Natural killer cell (primary cell): ENCODE measurements at regions not wholly inside any gene's neighbourhood (a gene's known extent, or its start where the extent isn't known, plus 50 kb on each side); places are given as distances from the start of the nearest gene placed in this dataset.

Experiments
- ATAC-seq, 3 donors: fragments of 150-1000 bp in 2 of 3; fragments of 200-7000 bp in 1 of 3; cut with Tn5 transposase; 1 replicate in 1 of 3; 2 replicates in 2 of 3; pipeline ENCODE4 v1.10.0; 2021; ENCODE audit warnings: mild to moderate bottlenecking in 2 of 3, moderate library complexity in 2 of 3
- DNase-seq, 2 donors: peaks; one replicate each; pipeline versions ENCODE4 v3.0.0 to v3.0.0-alpha.2; 2013 to 2021; ENCODE audit warnings: mixed read lengths in 1 of 2
- H3K27ac ChIP-seq: one replicate; pipeline ENCODE4 v1.5.1; 2013; ENCODE audit warnings: mild to moderate bottlenecking, low read length
- H3K27me3 ChIP-seq: one replicate; pipeline ENCODE4 v1.6.1; 2013; ENCODE audit warnings: low read length; ENCODE audit not compliant: control insufficient read depth, insufficient read depth
- H3K36me3 ChIP-seq: one replicate; pipeline ENCODE4 v1.6.1; 2013; ENCODE audit warnings: low read length; ENCODE audit not compliant: control insufficient read depth, insufficient read depth
- H3K4me1 ChIP-seq: one replicate; pipeline ENCODE4 v1.6.1; 2013; ENCODE audit warnings: low read length; ENCODE audit not compliant: control insufficient read depth, insufficient read depth
- H3K4me3 ChIP-seq: one replicate; pipeline ENCODE4 v1.5.1; 2013; ENCODE audit warnings: low read length
- H3K9me3 ChIP-seq: one replicate; pipeline ENCODE4 v1.6.1; 2013; ENCODE audit warnings: low read length; ENCODE audit not compliant: control insufficient read depth, insufficient read depth
- H3K27ac Mint-ChIP-seq, 2 donors: one replicate each; pipeline ENCODE4 v1.8.0; 2022; ENCODE audit warnings: mild to moderate bottlenecking in 2 of 2, mixed read lengths in 2 of 2, moderate library complexity in 1 of 2
- H3K27me3 Mint-ChIP-seq, 2 donors: one replicate each; pipeline ENCODE4 v1.8.0; 2022; ENCODE audit warnings: low read depth in 2 of 2, mixed read lengths in 2 of 2
- H3K36me3 Mint-ChIP-seq: one replicate; pipeline ENCODE4 v1.8.0; 2022; ENCODE audit warnings: mixed read lengths
- H3K4me1 Mint-ChIP-seq, 2 donors: one replicate each; pipeline ENCODE4 v1.8.0; 2022; ENCODE audit warnings: mixed read lengths in 2 of 2
- H3K4me3 Mint-ChIP-seq: one replicate; pipeline ENCODE4 v1.8.0; 2022; ENCODE audit warnings: mild to moderate bottlenecking, moderate library complexity, mixed read lengths
- H3K9me3 Mint-ChIP-seq, 2 donors: one replicate each; pipeline ENCODE4 v1.8.0; 2022; ENCODE audit warnings: mixed read lengths in 2 of 2
- WGBS: methylation state at CpG from one replicate; pipeline ENCODE4 v1.1.7; 2013; ENCODE audit warnings: missing lambda C conversion rate; ENCODE audit not compliant: insufficient coverage; 5-methylcytosine and 5-hydroxymethylcytosine counted together
- intact Hi-C: fragments of 100-400 bp; cut with micrococcal nuclease; formaldehyde crosslinking; loops from one replicate; pipeline ENCODE4 v1.14.2; 2022
- TF ChIP-seq, protein P1 (sequence below): fragments of 200-600 bp; IDR thresholded peaks from one replicate; pipeline ENCODE4 v1.8.0; 2022; ENCODE audit warnings: antibody characterized with exemption

DNA sequence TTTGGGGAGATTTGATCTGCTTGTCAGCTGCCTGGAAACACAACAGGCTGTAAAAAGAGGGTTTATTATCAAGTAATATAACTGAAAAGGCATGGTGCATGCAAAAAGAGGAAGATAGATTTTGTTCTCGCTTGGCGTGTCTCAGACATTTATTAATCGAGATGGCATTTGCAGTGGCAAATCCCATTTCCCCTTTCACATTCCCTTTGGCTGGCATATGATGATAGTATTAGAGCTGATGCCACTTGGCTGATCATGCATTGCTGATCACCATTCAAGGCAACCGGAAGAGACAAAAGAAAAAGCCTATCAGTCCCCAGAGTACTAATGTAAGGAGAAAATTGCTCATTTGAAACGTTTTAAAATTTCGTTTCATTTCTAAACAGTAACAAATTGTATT, 101.8 kb downstream of the ZIC3 start:
- Mint-ChIP-seq H3K27me3 (no peaks in the 10 kb centered on the region), H3K4me1 (no peaks in the 10 kb centered on the region), H3K4me3 (no peak overlapping the region), H3K36me3 (no peaks in the 10 kb centered on the region), H3K27ac (no peak overlapping the region), H3K9me3 (peaks cover 0 to 3% of the 10 kb centered on the region in 2 donors)
- no peak for DNase-seq
- no peaks in the 10 kb centered on the region for H3K27me3 ChIP-seq
- no peaks in the 10 kb centered on the region for H3K36me3 ChIP-seq
- no peak overlapping the region for H3K27ac ChIP-seq
- no peaks in the 10 kb centered on the region for H3K4me1 ChIP-seq
- ATAC-seq: no peak
- TF ChIP-seq, protein P1, sequence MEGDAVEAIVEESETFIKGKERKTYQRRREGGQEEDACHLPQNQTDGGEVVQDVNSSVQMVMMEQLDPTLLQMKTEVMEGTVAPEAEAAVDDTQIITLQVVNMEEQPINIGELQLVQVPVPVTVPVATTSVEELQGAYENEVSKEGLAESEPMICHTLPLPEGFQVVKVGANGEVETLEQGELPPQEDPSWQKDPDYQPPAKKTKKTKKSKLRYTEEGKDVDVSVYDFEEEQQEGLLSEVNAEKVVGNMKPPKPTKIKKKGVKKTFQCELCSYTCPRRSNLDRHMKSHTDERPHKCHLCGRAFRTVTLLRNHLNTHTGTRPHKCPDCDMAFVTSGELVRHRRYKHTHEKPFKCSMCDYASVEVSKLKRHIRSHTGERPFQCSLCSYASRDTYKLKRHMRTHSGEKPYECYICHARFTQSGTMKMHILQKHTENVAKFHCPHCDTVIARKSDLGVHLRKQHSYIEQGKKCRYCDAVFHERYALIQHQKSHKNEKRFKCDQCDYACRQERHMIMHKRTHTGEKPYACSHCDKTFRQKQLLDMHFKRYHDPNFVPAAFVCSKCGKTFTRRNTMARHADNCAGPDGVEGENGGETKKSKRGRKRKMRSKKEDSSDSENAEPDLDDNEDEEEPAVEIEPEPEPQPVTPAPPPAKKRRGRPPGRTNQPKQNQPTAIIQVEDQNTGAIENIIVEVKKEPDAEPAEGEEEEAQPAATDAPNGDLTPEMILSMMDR: no peak
- WGBS: no CpG with 5 or more reads among the region's 6 CpGs
- intact Hi-C loops: no loop called here
- no peaks in the 10 kb centered on the region for H3K9me3 ChIP-seq
- H3K4me3 ChIP-seq: no peak overlapping the region

DNA sequence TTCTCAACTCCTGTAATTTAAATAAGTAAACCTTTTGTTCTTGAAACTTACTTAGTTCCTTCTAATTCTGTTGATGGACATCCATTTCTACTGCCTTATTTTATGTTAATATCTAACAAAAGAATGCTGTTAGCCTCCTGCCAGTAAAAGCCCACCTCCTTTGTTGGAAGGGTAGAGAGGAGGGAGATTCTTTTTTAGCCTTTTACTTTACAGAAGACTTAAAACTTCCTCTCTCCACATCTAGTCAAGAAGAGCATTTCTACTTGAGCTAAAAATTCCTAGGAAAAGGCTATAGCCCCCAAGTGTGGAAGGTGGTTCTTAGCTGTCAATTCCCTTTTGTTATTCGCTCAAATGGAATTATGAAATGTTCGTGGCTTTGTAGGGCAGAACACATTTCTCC, 118.7 kb downstream of the ZIC3 start:
- no peaks in the 10 kb centered on the region for H3K4me1 Mint-ChIP-seq
- no peaks in the 10 kb centered on the region for H3K36me3 ChIP-seq

DNA sequence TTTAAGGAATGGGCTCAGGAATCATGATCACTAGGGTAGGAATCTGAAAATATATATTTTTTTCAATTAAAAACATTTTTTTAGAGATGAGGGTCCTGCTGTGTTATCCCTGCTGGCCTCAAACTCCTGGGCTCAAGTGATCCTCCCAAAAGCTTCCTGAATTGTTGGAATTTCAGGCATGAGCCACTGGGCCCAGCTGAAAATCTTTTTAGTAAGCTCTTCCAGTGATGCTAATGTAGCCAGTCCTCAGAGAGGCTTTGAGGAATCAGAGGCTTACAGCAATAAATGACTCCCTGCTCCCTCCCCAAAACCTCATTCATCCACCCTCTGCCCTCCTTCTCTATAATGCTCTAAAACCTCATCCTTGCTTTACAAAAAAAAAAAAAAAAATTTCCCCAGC, 129.5 kb downstream of the ZIC3 start:
- H3K4me3 Mint-ChIP-seq: no peak overlapping the region
- no peak for DNase-seq
- no peaks in the 10 kb centered on the region for H3K36me3 ChIP-seq
- no peaks in the 10 kb centered on the region for H3K36me3 Mint-ChIP-seq
- H3K27me3 Mint-ChIP-seq: no peaks in the 10 kb centered on the region
- ATAC-seq: no peak
- intact Hi-C loops: no loop called here
- no peaks in the 10 kb centered on the region for H3K9me3 Mint-ChIP-seq
- no peak overlapping the region for H3K4me3 ChIP-seq
- H3K4me1 Mint-ChIP-seq: no peaks in the 10 kb centered on the region
- H3K27ac Mint-ChIP-seq: no peak overlapping the region
- H3K27ac ChIP-seq: no peak overlapping the region
- TF ChIP-seq, protein P1: no peak
- no peaks in the 10 kb centered on the region for H3K4me1 ChIP-seq
- no peaks in the 10 kb centered on the region for H3K9me3 ChIP-seq
- H3K27me3 ChIP-seq: no peaks in the 10 kb centered on the region

More for the DNA sequence above, 118.7 kb downstream of the ZIC3 start:
- Histone ChIP-seq H3K4me1 (no peaks in the 10 kb centered on the region), H3K27me3 (no peaks in the 10 kb centered on the region), H3K27ac (no peak overlapping the region), H3K9me3 (no peaks in the 10 kb centered on the region), H3K4me3 (no peak overlapping the region)
- intact Hi-C loops: no loop called here
- no peaks in the 10 kb centered on the region for H3K9me3 Mint-ChIP-seq
- 8% methylated on average over 2 of the region's 2 CpGs for WGBS
- TF ChIP-seq, protein P1: no peak
- H3K27me3 Mint-ChIP-seq: no peaks in the 10 kb centered on the region
- no peak overlapping the region for H3K4me3 Mint-ChIP-seq
- ATAC-seq (no peak), DNase-seq (no peak)
- no peaks in the 10 kb centered on the region for H3K36me3 Mint-ChIP-seq
- no peak overlapping the region for H3K27ac Mint-ChIP-seq

DNA sequence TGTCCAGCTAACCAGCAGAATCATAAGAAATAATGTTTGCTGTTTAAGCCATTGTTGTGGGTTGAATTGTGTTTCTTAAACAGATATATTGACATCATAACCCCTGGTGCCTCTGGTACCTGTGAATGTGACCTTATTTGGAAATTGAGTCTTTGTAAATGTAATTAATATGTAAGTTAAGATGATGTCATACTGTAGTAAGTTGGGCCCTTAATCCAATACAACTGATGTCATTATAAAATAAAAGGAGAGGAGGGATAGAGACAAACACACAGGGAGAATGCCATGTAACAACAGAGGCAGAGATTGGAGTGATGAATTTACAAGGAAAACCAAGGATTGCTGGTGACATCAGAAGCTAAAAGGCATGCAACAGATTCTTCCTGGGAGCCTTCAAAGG, 141.4 kb downstream of the ZIC3 start:
- Mint-ChIP-seq H3K27me3 (no peaks in the 10 kb centered on the region), H3K4me1 (no peaks in the 10 kb centered on the region), H3K9me3 (no peaks in the 10 kb centered on the region), H3K4me3 (no peak overlapping the region), H3K36me3 (no peaks in the 10 kb centered on the region), H3K27ac (no peak overlapping the region)
- Histone ChIP-seq H3K4me3 (no peak overlapping the region), H3K27ac (no peak overlapping the region), H3K36me3 (no peaks in the 10 kb centered on the region), H3K4me1 (no peaks in the 10 kb centered on the region), H3K9me3 (no peaks in the 10 kb centered on the region), H3K27me3 (no peaks in the 10 kb centered on the region)
- intact Hi-C loops: no loop called here
- TF ChIP-seq, protein P1: no peak
- ATAC-seq: no peak
- DNase-seq: no peak
